HepG2 (cell line): ENCODE measurements at regions not wholly inside any gene's neighbourhood (a gene's known extent, or its start where the extent isn't known, plus 50 kb on each side); places are given as distances from the start of the nearest gene placed in this dataset.

Experiments
- FLYWCH1 ChIP-seq: sonication (generic); formaldehyde crosslinking; IDR thresholded peaks from 2 replicates; pipeline ENCODE4 v1.8.1; 2023; ENCODE audit warnings: mild to moderate bottlenecking, missing genetic modification reagents
- HNRNPL ChIP-seq: fragments of 200-400 bp; formaldehyde crosslinking; IDR thresholded peaks from 2 replicates; pipeline ENCODE4 v1.6.1; 2017; ENCODE audit warnings: mild to moderate bottlenecking, low read depth, low read length
- MAFG ChIP-seq: sonication (generic); formaldehyde crosslinking; IDR thresholded peaks from 2 replicates; pipeline ENCODE4 v1.5.1; 2020; ENCODE audit warnings: mild to moderate bottlenecking, missing genetic modification reagents
- NAIF1 ChIP-seq: sonication (generic); formaldehyde crosslinking; IDR thresholded peaks from 2 replicates; pipeline ENCODE4 v1.5.0; 2020; ENCODE audit warnings: mild to moderate bottlenecking, missing genetic modification reagents, borderline replicate concordance
- PHF20 ChIP-seq: sonication (generic); formaldehyde crosslinking; IDR thresholded peaks from 2 replicates; pipeline ENCODE4 v1.5.0; 2020; ENCODE audit warnings: mild to moderate bottlenecking, missing genetic modification reagents
- RBAK ChIP-seq: sonication (generic); formaldehyde crosslinking; IDR thresholded peaks from 2 replicates; pipeline ENCODE4 v1.5.1; 2020; ENCODE audit warnings: mild to moderate bottlenecking, missing genetic modification reagents
- ZBTB1 ChIP-seq: sonication (generic); formaldehyde crosslinking; IDR thresholded peaks from 2 replicates; pipeline ENCODE4 v1.4.0; 2020; ENCODE audit warnings: missing genetic modification reagents, borderline replicate concordance
- ZKSCAN5 ChIP-seq: sonication (generic); formaldehyde crosslinking; IDR thresholded peaks from 2 replicates; pipeline ENCODE4 v1.5.1; 2020; ENCODE audit warnings: mild to moderate bottlenecking, missing genetic modification reagents
- ZNF10 ChIP-seq: sonication (generic); formaldehyde crosslinking; IDR thresholded peaks from 2 replicates; pipeline ENCODE4 v1.4.0; 2020; ENCODE audit warnings: mild to moderate bottlenecking, low read depth, missing genetic modification reagents, borderline replicate concordance
- TF ChIP-seq, protein P1 (sequence below): IDR thresholded peaks from 2 replicates; pipeline ENCODE4 v1.6.1; 2012; ENCODE audit warnings: low read length, improper control_type of control experiment
- TF ChIP-seq, protein P2 (sequence below): IDR thresholded peaks from 2 replicates; pipeline ENCODE4 v1.6.1; 2016; ENCODE audit warnings: low read depth, missing genetic modification reagents, missing compliant biosample characterization
- TF ChIP-seq, protein P3 (sequence below): sonication (generic); formaldehyde crosslinking; IDR thresholded peaks from 2 replicates; pipeline ENCODE4 v1.8.1; 2023; ENCODE audit warnings: missing genetic modification reagents, mild to moderate bottlenecking, borderline replicate concordance
- TF ChIP-seq, protein P4 (sequence below): sonication (generic); formaldehyde crosslinking; IDR thresholded peaks from 2 replicates; pipeline ENCODE4 v1.4.0; 2020; ENCODE audit warnings: missing genetic modification reagents, borderline replicate concordance
- TF ChIP-seq, protein P5 (sequence below): IDR thresholded peaks from 2 replicates; pipeline ENCODE4 v1.6.1; 2012; ENCODE audit warnings: inconsistent platforms

DNA sequence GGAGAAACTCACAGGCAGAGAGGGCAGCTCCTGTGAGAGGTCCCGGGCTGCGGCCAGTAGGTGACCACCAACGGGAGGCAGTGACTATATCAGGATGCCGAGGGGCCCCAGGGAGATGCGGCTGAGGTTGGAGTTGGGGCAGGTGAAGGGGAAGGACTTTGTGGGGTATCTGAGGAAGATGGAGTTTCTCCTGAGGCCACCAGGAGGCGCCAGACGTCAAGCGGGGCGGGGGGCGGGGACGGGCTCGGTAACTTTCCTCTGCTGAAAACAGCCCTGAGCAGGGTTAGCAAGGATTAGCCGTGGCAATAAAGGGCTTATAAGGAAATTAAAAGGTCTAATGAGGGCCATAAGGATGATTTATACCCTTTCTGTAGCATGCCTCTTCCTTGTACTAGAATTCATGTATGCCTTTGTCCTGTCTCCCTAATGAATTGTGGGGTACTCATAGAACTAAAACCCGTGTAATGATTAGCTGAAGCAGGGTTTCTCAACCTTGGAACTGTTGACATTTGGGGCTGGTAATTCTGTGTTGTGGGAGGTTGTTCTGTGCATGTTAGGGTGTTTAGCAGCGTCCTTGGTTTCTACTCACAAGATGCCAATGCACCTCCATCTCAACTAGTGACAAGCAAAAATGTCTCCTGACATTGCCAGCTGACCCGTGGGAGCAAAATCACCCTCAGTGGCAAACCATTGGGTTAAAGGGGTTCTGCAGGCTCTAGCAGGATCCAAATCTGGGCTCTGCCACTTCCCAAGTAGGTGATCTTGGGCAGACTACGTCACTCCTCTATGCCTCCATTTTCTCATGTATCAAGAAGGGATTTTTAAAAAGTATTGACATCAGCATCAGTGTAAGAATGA lies 74.8 kb upstream of the GRIN2A start (continued):
- TF ChIP-seq, protein P1, sequence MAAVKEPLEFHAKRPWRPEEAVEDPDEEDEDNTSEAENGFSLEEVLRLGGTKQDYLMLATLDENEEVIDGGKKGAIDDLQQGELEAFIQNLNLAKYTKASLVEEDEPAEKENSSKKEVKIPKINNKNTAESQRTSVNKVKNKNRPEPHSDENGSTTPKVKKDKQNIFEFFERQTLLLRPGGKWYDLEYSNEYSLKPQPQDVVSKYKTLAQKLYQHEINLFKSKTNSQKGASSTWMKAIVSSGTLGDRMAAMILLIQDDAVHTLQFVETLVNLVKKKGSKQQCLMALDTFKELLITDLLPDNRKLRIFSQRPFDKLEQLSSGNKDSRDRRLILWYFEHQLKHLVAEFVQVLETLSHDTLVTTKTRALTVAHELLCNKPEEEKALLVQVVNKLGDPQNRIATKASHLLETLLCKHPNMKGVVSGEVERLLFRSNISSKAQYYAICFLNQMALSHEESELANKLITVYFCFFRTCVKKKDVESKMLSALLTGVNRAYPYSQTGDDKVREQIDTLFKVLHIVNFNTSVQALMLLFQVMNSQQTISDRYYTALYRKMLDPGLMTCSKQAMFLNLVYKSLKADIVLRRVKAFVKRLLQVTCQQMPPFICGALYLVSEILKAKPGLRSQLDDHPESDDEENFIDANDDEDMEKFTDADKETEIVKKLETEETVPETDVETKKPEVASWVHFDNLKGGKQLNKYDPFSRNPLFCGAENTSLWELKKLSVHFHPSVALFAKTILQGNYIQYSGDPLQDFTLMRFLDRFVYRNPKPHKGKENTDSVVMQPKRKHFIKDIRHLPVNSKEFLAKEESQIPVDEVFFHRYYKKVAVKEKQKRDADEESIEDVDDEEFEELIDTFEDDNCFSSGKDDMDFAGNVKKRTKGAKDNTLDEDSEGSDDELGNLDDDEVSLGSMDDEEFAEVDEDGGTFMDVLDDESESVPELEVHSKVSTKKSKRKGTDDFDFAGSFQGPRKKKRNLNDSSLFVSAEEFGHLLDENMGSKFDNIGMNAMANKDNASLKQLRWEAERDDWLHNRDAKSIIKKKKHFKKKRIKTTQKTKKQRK: no peak
- TF ChIP-seq, protein P2, sequence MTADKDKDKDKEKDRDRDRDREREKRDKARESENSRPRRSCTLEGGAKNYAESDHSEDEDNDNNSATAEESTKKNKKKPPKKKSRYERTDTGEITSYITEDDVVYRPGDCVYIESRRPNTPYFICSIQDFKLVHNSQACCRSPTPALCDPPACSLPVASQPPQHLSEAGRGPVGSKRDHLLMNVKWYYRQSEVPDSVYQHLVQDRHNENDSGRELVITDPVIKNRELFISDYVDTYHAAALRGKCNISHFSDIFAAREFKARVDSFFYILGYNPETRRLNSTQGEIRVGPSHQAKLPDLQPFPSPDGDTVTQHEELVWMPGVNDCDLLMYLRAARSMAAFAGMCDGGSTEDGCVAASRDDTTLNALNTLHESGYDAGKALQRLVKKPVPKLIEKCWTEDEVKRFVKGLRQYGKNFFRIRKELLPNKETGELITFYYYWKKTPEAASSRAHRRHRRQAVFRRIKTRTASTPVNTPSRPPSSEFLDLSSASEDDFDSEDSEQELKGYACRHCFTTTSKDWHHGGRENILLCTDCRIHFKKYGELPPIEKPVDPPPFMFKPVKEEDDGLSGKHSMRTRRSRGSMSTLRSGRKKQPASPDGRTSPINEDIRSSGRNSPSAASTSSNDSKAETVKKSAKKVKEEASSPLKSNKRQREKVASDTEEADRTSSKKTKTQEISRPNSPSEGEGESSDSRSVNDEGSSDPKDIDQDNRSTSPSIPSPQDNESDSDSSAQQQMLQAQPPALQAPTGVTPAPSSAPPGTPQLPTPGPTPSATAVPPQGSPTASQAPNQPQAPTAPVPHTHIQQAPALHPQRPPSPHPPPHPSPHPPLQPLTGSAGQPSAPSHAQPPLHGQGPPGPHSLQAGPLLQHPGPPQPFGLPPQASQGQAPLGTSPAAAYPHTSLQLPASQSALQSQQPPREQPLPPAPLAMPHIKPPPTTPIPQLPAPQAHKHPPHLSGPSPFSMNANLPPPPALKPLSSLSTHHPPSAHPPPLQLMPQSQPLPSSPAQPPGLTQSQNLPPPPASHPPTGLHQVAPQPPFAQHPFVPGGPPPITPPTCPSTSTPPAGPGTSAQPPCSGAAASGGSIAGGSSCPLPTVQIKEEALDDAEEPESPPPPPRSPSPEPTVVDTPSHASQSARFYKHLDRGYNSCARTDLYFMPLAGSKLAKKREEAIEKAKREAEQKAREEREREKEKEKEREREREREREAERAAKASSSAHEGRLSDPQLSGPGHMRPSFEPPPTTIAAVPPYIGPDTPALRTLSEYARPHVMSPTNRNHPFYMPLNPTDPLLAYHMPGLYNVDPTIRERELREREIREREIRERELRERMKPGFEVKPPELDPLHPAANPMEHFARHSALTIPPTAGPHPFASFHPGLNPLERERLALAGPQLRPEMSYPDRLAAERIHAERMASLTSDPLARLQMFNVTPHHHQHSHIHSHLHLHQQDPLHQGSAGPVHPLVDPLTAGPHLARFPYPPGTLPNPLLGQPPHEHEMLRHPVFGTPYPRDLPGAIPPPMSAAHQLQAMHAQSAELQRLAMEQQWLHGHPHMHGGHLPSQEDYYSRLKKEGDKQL (CRISPR knock-in tag): peak; percentile 30; the same call in 1 of the 2 replicates
- TF ChIP-seq MAFG (CRISPR knock-in tag): no peak
- TF ChIP-seq, protein P3, sequence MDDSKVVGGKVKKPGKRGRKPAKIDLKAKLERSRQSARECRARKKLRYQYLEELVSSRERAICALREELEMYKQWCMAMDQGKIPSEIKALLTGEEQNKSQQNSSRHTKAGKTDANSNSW (CRISPR knock-in tag): no peak
- TF ChIP-seq, protein P4, sequence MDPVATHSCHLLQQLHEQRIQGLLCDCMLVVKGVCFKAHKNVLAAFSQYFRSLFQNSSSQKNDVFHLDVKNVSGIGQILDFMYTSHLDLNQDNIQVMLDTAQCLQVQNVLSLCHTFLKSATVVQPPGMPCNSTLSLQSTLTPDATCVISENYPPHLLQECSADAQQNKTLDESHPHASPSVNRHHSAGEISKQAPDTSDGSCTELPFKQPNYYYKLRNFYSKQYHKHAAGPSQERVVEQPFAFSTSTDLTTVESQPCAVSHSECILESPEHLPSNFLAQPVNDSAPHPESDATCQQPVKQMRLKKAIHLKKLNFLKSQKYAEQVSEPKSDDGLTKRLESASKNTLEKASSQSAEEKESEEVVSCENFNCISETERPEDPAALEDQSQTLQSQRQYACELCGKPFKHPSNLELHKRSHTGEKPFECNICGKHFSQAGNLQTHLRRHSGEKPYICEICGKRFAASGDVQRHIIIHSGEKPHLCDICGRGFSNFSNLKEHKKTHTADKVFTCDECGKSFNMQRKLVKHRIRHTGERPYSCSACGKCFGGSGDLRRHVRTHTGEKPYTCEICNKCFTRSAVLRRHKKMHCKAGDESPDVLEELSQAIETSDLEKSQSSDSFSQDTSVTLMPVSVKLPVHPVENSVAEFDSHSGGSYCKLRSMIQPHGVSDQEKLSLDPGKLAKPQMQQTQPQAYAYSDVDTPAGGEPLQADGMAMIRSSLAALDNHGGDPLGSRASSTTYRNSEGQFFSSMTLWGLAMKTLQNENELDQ: no peak
- no peak for TF ChIP-seq ZBTB1
- no peak; the same call in 1 of the 2 replicates for TF ChIP-seq RBAK
- no peak for TF ChIP-seq PHF20
- TF ChIP-seq FLYWCH1 (CRISPR knock-in tag): no peak
- TF ChIP-seq, protein P5, sequence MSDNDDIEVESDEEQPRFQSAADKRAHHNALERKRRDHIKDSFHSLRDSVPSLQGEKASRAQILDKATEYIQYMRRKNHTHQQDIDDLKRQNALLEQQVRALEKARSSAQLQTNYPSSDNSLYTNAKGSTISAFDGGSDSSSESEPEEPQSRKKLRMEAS: peak; percentile 42; the same call in 1 of the 2 replicates
- TF ChIP-seq NAIF1 (CRISPR knock-in tag): 0 out of 2 replicates have a peak, but pooled peaks have one; percentile 44
- no peak for TF ChIP-seq HNRNPL
- peak; percentile 51; the same call in 1 of the 2 replicates for TF ChIP-seq ZKSCAN5 (CRISPR knock-in tag)
- TF ChIP-seq ZNF10: no peak
